HG03025 (cell line): ENCODE measurements at regions not wholly inside any gene's neighbourhood (a gene's known extent, or its start where the extent isn't known, plus 50 kb on each side); places are given as distances from the start of the nearest gene placed in this dataset.

Experiments
- ATAC-seq: cut with Tn5 transposase; IDR thresholded peaks from one replicate; pipeline ENCODE4 v1.9.1; 2021; ENCODE audit warnings: mild to moderate bottlenecking, moderate library complexity; ENCODE audit not compliant: unreplicated experiment, low FRiP score

- no peak for ATAC-seq
These were observed 1403.5 kb upstream of the PABPC4L start for GRCh38 chr4:135605076-135605475.

GRCh38 chr4:135604531-135604930 is 1402.9 kb upstream of the PABPC4L start:
- ATAC-seq = no peak

- ATAC-seq = no peak
These were observed 1399.8 kb upstream of the PABPC4L start for GRCh38 chr4:135601351-135601750.

- ATAC-seq = no peak
These were observed 1396.6 kb upstream of the PABPC4L start for GRCh38 chr4:135598151-135598550.

- no peak for ATAC-seq
These were observed 1392.9 kb upstream of the PABPC4L start for GRCh38 chr4:135594521-135594920.

GRCh38 chr4:135575041-135575440 is 1373.5 kb upstream of the PABPC4L start:
- no peak for ATAC-seq

- ATAC-seq = no peak
These were observed 1371.7 kb upstream of the PABPC4L start for GRCh38 chr4:135573251-135573650.

GRCh38 chr4:135564090-135564489 is 1362.5 kb upstream of the PABPC4L start:
- no peak for ATAC-seq

GRCh38 chr4:135553213-135553612 is 1351.6 kb upstream of the PABPC4L start:
- no peak for ATAC-seq

- ATAC-seq = no peak
These were observed 1350.5 kb upstream of the PABPC4L start for GRCh38 chr4:135552131-135552530.

- no peak for ATAC-seq
These were observed 1347.1 kb upstream of the PABPC4L start for GRCh38 chr4:135548711-135549110.

- ATAC-seq = no peak
These were observed 1344.2 kb upstream of the PABPC4L start for GRCh38 chr4:135545616-135546317.

- ATAC-seq = no peak
These were observed 1337.1 kb upstream of the PABPC4L start for GRCh38 chr4:135538698-135539097.

- no peak for ATAC-seq
These were observed 1331.5 kb upstream of the PABPC4L start for GRCh38 chr4:135533053-135533452.

GRCh38 chr4:135532132-135532531 is 1330.5 kb upstream of the PABPC4L start:
- ATAC-seq = no peak

GRCh38 chr4:135515295-135515694 is 1313.7 kb upstream of the PABPC4L start:
- ATAC-seq = no peak

- ATAC-seq = no peak
These were observed 1309.0 kb upstream of the PABPC4L start for GRCh38 chr4:135510582-135510981.

- no peak for ATAC-seq
These were observed 1306.6 kb upstream of the PABPC4L start for GRCh38 chr4:135508006-135508714.

- ATAC-seq = no peak
These were observed 1296.1 kb upstream of the PABPC4L start for GRCh38 chr4:135497563-135498152.

- ATAC-seq = no peak
These were observed 1290.8 kb upstream of the PABPC4L start for GRCh38 chr4:135492439-135492838.

- ATAC-seq = no peak
These were observed 1283.8 kb upstream of the PABPC4L start for GRCh38 chr4:135485371-135485770.

GRCh38 chr4:135476272-135476671 is 1274.7 kb upstream of the PABPC4L start:
- no peak for ATAC-seq
